ENCODE measurements at regions not wholly inside any gene's neighbourhood (a gene's known extent, or its start where the extent isn't known, plus 50 kb on each side); places are given as distances from the start of the nearest gene placed in this dataset.

GRCh38 chr2:67917332-67918054 is 145.3 kb downstream of the C1D start:
- Histone ChIP-seq H3K27me3 (ENCODE audit: insufficient read depth, low read length, poor library complexity) (peaks cover 4% of the 10 kb centered on the region), H3K9ac (ENCODE audit: low read depth, low read length) (no peak overlapping the region), H3K4me2 (ENCODE audit: insufficient read depth, low read length) (no peak overlapping the region), H3K4me3 (ENCODE audit: low read depth in 1 of 2, low read length in 2 of 2) (no peak overlapping the region), H3K36me3 (ENCODE audit: insufficient read depth, low read length) (no peaks in the 10 kb centered on the region), H3K9me3 (ENCODE audit: insufficient read depth, low read length, severe bottlenecking) (no peaks in the 10 kb centered on the region), H3K4me1 (ENCODE audit: insufficient read depth, low read length) (no peaks in the 10 kb centered on the region), H2AFZ (ENCODE audit: low read depth, low read length) (no peak overlapping the region), H4K20me1 (ENCODE audit: insufficient read depth, low read length) (no peaks in the 10 kb centered on the region), H3K79me2 (ENCODE audit: insufficient read depth, low read length) (no peaks in the 10 kb centered on the region), H3K27ac (ENCODE audit: low read length) (no peak overlapping the region)
- no peak for DNase-seq
- no peak for ATAC-seq (ENCODE audit: insufficient read depth, low read depth)
- TF ChIP-seq CTCF (IDR thresholded peaks at IDR 0.05; ENCODE audit: borderline replicate concordance, extremely low read depth, low read length, poor library complexity, severe bottlenecking) = no peak
- no peak for TF ChIP-seq EZH2 (IDR thresholded peaks at IDR 0.05; ENCODE audit: borderline replicate concordance, low read depth, low read length, severe bottlenecking)

GRCh38 chr2:67918471-67918870 is 144.3 kb downstream of the C1D start:
- ATAC-seq (ENCODE audit: insufficient read depth, low read depth) = no peak
- Histone ChIP-seq H3K9ac (ENCODE audit: low read depth, low read length) (no peak overlapping the region), H4K20me1 (ENCODE audit: insufficient read depth, low read length) (no peaks in the 10 kb centered on the region), H3K4me3 (ENCODE audit: low read depth in 1 of 2, low read length in 2 of 2) (no peak overlapping the region), H2AFZ (ENCODE audit: low read depth, low read length) (no peak overlapping the region), H3K27ac (ENCODE audit: low read length) (no peak overlapping the region), H3K36me3 (ENCODE audit: insufficient read depth, low read length) (no peaks in the 10 kb centered on the region), H3K79me2 (ENCODE audit: insufficient read depth, low read length) (no peaks in the 10 kb centered on the region), H3K4me1 (ENCODE audit: insufficient read depth, low read length) (no peaks in the 10 kb centered on the region), H3K9me3 (ENCODE audit: insufficient read depth, low read length, severe bottlenecking) (no peaks in the 10 kb centered on the region), H3K4me2 (ENCODE audit: insufficient read depth, low read length) (no peak overlapping the region), H3K27me3 (ENCODE audit: insufficient read depth, low read length, poor library complexity) (peaks cover 4% of the 10 kb centered on the region)
- TF ChIP-seq CTCF (IDR thresholded peaks at IDR 0.05; ENCODE audit: borderline replicate concordance, extremely low read depth, low read length, poor library complexity, severe bottlenecking) = no peak
- no peak for TF ChIP-seq EZH2 (IDR thresholded peaks at IDR 0.05; ENCODE audit: borderline replicate concordance, low read depth, low read length, severe bottlenecking)
- DNase-seq = no peak

- Histone ChIP-seq H3K4me1 (ENCODE audit: insufficient read depth, low read length) (no peaks in the 10 kb centered on the region), H3K4me2 (ENCODE audit: insufficient read depth, low read length) (no peak overlapping the region), H3K79me2 (ENCODE audit: insufficient read depth, low read length) (no peaks in the 10 kb centered on the region), H3K9me3 (ENCODE audit: insufficient read depth, low read length, severe bottlenecking) (no peaks in the 10 kb centered on the region), H3K27ac (ENCODE audit: low read length) (no peak overlapping the region), H3K9ac (ENCODE audit: low read depth, low read length) (no peak overlapping the region), H4K20me1 (ENCODE audit: insufficient read depth, low read length) (no peaks in the 10 kb centered on the region), H3K4me3 (ENCODE audit: low read depth in 1 of 2, low read length in 2 of 2) (no peak overlapping the region), H3K27me3 (ENCODE audit: insufficient read depth, low read length, poor library complexity) (no peaks in the 10 kb centered on the region), H2AFZ (ENCODE audit: low read depth, low read length) (no peak overlapping the region), H3K36me3 (ENCODE audit: insufficient read depth, low read length) (no peaks in the 10 kb centered on the region)
- DNase-seq (no peak), ATAC-seq (ENCODE audit: insufficient read depth, low read depth) (no peak)
- no peak for TF ChIP-seq EZH2 (IDR thresholded peaks at IDR 0.05; ENCODE audit: borderline replicate concordance, low read depth, low read length, severe bottlenecking)
- TF ChIP-seq CTCF (IDR thresholded peaks at IDR 0.05; ENCODE audit: borderline replicate concordance, extremely low read depth, low read length, poor library complexity, severe bottlenecking) = no peak
Observed at GRCh38 chr2:67919490-67919889, 143.3 kb downstream of the C1D start.

Data from DND-41 (cell line).